Islet precursor cell (in vitro differentiated cells): ENCODE measurements at regions not wholly inside any gene's neighbourhood (a gene's known extent, or its start where the extent isn't known, plus 50 kb on each side); places are given as distances from the start of the nearest gene placed in this dataset.

ENCODE experiments used
- DNase-seq: peaks from one replicate; pipeline ENCODE4 v3.0.0-alpha.2; 2018

- no peak for DNase-seq
Observed at GRCh38 chr5:81914696-81915095, 57.1 kb upstream of the ATG10 start.

GRCh38 chr5:81912933-81913332, 58.9 kb upstream of the ATG10 start:
- no peak for DNase-seq

DNA sequence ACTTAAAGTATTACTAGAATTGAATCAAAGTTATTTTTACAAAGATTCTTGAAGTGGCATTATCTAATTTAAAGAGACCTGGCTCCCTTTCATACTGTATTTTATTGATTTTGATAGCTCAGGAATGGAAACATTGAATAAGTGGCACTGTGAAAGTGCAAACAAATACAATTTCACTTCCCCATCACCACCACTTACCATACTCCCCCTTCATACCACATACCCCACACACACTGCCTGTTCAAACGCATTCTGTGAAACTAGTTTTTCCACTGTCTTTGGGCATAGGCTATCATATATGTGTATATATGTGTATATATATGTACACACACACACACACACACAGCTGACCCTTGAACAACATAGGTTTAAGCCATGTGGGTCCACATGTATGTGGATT, 62.1 kb upstream of the ATG10 start:
- no peak for DNase-seq

DNA sequence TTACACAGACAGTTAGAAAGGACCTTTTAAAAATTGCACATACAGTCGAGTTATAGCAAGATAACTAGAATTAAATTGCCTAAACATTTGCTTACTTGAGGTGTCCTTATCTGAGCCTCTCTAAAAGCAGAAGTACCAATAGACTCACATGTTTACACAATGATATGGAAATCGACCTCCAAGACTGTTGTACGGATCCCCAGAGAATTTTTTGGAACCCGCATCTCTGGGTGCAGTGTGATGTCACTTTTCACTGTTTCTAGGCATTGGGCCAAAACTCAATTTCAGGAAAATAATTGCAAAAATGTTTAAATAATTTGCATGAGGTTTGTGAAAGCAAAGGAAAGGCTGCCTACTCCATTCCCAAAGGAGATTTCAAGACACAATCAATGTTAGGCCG, 63.1 kb upstream of the ATG10 start:
- DNase-seq = no peak

DNA sequence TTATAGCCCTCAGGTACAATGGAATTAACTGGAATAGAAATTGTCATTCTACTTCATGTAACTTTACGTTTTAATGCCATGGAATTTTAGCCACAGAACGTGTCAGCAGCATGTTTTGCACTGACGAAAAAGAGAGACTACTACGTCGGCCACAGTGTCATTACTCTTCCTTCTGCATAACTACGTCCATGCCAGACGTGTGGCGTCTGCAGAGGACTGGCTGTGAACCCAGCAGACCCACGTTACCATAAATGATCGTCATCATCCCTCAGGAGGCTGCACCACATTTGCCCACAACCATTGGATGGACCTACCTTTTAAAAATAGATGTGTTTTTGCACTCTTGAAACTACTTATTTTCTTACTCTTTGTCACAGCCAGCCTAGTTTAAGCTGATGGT, 63.8 kb upstream of the ATG10 start:
- DNase-seq = no peak

DNA sequence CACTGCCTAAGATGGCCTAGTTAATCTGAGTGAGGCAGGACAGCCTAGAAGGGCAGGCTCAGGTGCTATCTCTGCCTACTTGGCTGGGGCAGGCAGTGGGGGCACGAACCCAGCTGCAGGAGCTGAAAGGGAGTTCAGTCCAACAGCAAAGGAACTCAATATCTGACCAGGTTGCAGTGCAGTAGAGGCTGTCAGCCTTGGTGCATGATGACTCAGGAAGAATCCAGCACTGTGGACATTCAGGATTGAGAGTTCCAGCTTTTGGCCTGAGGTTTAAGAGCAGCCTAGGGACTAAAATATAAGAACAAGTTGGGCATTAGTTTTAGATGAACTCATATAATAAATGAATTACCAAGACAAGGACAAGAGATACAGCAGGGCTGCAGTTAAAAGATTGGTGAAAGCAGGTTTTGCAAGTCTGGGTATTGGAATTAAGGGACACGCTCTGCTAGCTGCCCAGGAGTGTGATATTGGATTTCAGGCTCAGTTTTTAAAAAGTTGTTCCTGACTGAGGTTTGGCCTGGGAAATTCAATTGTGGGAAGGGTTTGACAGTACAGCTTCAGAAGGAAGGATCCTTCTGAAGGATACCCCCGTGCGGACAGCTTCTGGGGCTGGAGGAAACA, 64.7 kb upstream of the ATG10 start:
- DNase-seq = no peak

- peak; percentile 68 for DNase-seq
Observed at GRCh38 chr5:81906086-81906485, 65.7 kb upstream of the ATG10 start.

- peak; percentile 87 for DNase-seq
Observed at GRCh38 chr5:81904861-81905260, 67.0 kb upstream of the ATG10 start.

DNA sequence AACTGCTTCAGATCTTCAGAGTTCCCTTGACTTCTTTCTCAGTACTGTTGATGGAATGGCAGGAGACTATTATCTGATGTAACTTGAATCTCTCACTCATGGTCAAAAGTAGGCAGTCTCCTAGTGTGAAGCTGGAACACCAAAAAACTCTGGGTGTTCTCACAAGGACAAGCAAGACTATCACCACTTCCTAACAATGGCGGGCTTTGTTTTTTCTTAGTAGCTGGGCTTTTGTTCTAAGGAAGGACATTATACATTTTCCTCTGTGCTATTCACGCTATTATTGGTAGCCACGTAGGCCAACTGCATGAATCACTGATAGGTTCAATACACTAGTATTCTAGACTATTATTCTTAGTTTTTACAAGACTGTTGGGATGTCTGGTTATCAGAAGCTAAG, 67.7 kb upstream of the ATG10 start:
- DNase-seq = no peak

DNA sequence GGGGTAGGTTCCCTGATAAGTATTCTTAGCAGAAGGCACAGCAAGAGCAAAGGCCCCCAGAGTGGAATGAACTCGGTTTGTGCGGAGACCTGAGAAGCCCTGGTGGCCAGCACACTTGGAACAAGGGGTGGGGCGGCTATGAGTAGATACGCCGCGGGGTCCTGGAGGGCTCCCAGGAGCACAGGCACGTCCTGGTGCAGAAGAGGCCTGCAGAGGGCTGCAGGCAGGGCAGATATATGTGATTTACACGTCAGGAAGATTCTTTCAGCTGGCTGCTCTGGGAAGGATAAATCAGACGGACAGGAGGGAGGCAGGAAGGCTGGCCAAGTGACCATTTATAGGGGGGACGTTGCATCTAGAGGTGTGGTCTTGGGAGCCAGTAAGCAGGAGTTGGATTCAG, 70.2 kb upstream of the ATG10 start:
- no peak for DNase-seq

DNA sequence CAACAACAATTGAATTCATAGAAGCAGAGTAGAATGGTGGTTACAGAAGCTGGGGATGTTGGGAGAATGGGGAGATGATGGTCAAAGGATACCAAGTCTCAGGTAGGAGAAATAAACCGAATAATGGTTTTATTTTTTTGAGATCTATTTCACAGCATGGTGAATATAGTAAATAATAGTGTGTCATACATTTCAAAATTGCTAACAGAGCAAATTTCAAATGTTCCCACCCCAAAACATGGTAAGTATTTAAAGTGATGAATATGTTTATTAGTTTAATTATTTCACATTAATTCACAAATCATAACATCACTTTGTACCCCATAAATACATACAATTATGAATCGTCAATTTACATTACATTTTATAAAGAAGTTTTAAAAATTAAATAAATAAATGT, 72.7 kb upstream of the ATG10 start:
- DNase-seq = no peak

DNA sequence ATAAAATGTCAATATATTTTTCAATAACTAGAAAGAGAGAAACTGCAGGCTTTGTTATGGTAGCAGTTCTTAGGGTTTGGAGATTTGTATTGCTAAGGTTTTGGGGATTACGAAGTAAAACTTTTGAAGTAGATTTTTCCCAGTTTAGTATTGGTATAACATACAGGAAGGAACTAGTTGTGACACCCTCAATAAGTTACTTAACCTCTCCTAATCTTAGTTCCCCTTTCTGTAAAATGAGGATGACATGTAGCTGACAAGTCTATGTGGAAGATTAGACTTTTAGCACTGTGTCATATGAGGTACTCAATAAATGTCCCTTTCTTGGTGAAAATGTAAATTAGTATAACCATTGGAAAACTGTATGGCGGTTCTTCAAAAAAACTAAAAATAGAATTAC, 73.4 kb upstream of the ATG10 start:
- no peak for DNase-seq

DNA sequence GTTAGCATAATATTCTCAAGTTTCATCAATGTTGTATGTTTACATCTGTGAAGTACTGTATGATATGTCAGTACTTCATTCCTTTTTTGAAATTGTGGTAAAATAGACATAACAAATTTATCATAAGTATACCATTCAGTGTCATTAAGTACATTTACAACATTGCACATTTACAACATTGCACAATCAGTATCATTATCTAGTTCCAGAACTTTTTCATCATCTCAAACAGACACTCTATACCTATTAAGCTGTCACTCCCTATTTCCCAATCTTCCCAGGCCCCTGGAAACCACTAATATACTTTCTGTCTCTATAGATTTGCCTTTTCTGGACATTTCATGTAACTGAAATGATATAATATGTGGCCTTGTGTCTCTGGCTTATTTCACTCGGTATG, 75.1 kb upstream of the ATG10 start:
- no peak for DNase-seq

GRCh38 chr5:81895307-81895706, 76.5 kb upstream of the ATG10 start:
- no peak for DNase-seq

- no peak for DNase-seq
Observed at GRCh38 chr5:81893961-81894360, 77.9 kb upstream of the ATG10 start.

- no peak for DNase-seq
Observed at GRCh38 chr5:81884871-81885270, 87.0 kb upstream of the ATG10 start.

DNA sequence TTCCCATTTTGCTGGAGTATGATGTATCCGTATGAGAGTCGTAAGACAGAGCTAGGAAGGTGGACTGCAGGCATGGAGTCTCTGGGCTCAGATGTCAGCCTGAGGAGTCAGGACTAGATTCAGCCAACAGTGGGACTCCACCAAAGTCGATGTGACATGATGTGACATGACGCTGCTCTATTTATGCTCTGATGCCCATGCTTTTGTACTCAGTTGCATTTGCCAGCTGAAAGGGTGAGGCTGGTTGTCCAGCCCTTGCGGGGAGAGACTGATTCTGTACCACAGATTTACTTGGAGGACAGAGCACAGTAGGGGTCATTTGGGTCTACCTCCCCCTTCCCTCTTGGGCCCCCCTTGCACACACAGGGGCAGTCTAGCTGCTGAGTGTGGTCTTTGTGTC, 88.5 kb upstream of the ATG10 start:
- DNase-seq = no peak

DNA sequence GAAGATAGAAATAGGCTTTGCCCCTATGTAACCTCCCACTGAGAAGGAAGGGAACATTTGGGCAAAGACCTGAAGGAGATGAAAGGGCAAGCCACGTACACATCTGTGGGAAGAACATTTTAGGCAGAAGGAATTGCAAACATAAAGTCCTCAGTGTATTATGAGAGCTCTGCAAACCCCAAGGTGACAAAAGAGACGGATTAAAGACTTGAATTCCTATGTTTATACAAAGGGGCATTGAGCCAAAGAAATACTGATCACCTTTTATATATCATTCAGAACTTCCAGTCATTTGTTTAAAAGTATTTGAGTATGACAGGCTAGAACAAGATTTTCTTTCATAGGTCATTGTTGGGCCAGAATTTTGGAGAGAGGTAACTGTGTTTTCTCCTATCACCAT, 90.2 kb upstream of the ATG10 start:
- DNase-seq = no peak

GRCh38 chr5:81879936-81880335, 91.9 kb upstream of the ATG10 start:
- DNase-seq = no peak

- DNase-seq = no peak
Observed at GRCh38 chr5:81878333-81878732, 93.5 kb upstream of the ATG10 start.

DNA sequence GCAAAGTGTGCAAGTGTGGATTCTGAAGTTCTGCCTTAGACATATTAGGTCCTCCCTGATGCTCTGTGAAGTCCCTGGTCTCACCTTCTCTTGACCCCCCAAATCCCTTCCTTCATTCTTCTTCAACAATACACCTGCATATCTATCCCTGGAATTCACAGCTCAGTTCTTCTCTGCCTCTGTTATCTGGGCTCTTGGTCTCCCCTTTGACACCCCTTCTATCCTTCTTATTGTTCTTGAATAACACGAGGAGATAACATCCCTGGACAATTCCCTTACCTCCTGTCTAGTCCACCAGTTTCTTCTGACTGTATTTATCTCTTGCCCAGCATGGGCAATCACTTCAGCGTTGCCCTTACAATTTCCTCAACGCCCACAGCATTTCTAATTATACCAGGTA, 104.8 kb upstream of the ATG10 start:
- no peak for DNase-seq

- DNase-seq = no peak
Observed at GRCh38 chr5:81860778-81861177, 109.9 kb upstream of the SSBP2 start.

DNA sequence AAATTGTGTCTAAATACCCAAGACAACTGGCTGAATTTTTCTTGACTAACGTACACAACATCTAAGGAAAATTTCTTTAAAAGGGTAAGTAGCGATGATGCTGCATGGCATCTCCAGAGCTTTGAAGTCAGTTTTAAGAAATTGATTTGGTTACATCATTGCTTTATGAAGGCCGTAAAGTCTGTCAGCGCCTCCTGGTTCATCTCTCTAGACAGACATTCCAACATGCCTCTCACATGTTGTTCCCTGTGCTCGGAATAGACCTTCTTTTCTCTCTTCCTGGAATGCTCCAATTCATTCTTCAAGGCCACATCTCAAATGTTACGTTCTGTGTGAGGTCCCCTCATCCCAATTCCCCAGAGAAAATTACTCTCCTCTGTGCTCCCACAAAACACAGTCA, 108.7 kb upstream of the SSBP2 start:
- no peak for DNase-seq

- DNase-seq = peak; percentile 60
Observed at GRCh38 chr5:81856948-81857928, 106.3 kb upstream of the SSBP2 start.

DNA sequence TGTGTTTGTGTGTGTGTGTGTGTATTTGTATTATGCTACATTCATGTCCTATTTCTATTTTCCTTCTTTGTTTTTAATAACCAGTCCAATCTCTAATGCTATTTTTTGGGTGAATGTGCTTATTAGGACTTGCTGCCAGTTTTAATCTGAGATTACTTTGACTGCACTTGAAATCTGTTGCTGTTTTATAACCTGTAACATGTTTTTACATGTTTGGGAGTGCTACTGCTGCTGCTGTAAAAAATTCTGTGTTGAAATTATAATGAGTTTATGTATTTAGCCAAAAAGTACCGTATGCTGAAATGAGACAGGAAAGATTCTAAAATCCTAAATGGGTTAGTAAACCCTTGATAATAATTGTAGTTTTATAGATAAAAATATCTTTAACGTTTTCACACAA, 104.7 kb upstream of the SSBP2 start:
- DNase-seq = no peak
